ENCODE measurements at regions not wholly inside any gene's neighbourhood (a gene's known extent, or its start where the extent isn't known, plus 50 kb on each side); places are given as distances from the start of the nearest gene placed in this dataset.

GRCh38 chr6:48474136-48474535, 363.1 kb upstream of the PTCHD4 start:
- H3K27ac ChIP-seq (ENCODE audit: low read depth, low read length), result no peak overlapping the region
- no peaks in the 10 kb centered on the region for H3K36me3 ChIP-seq (ENCODE audit: insufficient read depth, low read length)
- H3K27me3 ChIP-seq (ENCODE audit: insufficient read depth, low read length), result no peaks in the 10 kb centered on the region
- no peaks in the 10 kb centered on the region for H3K4me1 ChIP-seq (ENCODE audit: insufficient read depth, low read length)
- no peak overlapping the region for H3K9ac ChIP-seq (ENCODE audit: low read depth, low read length)
- no peak overlapping the region for H3K4me3 ChIP-seq (ENCODE audit: low read length)
- no peaks in the 10 kb centered on the region for H3K9me3 ChIP-seq (ENCODE audit: insufficient read depth, low read depth, low read length)
- whole genome bisulfite sequencing, result 97% methylated on average over 2 of the region's 2 CpGs

GRCh38 chr6:48472535-48472934, 361.5 kb upstream of the PTCHD4 start:
- 88% methylated on average over 2 of the region's 2 CpGs for WGBS

GRCh38 chr6:48472091-48472490, 361.1 kb upstream of the PTCHD4 start:
- H3K4me3 ChIP-seq (ENCODE audit: low read length), result no peak overlapping the region
- H3K9ac ChIP-seq (ENCODE audit: low read depth, low read length), result no peak overlapping the region
- no peaks in the 10 kb centered on the region for H3K36me3 ChIP-seq (ENCODE audit: insufficient read depth, low read length)
- no peaks in the 10 kb centered on the region for H3K27me3 ChIP-seq (ENCODE audit: insufficient read depth, low read length)
- no peaks in the 10 kb centered on the region for H3K4me1 ChIP-seq (ENCODE audit: insufficient read depth, low read length)
- no peak overlapping the region for H3K27ac ChIP-seq (ENCODE audit: low read depth, low read length)
- no peaks in the 10 kb centered on the region for H3K9me3 ChIP-seq (ENCODE audit: insufficient read depth, low read depth, low read length)

More at GRCh38 chr6:48472535-48472934, 361.5 kb upstream of the PTCHD4 start:
- H3K36me3 ChIP-seq (ENCODE audit: insufficient read depth, low read length), result no peaks in the 10 kb centered on the region
- H3K9ac ChIP-seq (ENCODE audit: low read depth, low read length), result no peak overlapping the region
- no peaks in the 10 kb centered on the region for H3K4me1 ChIP-seq (ENCODE audit: insufficient read depth, low read length)
- no peaks in the 10 kb centered on the region for H3K27me3 ChIP-seq (ENCODE audit: insufficient read depth, low read length)
- no peak overlapping the region for H3K27ac ChIP-seq (ENCODE audit: low read depth, low read length)
- no peaks in the 10 kb centered on the region for H3K9me3 ChIP-seq (ENCODE audit: insufficient read depth, low read depth, low read length)
- no peak overlapping the region for H3K4me3 ChIP-seq (ENCODE audit: low read length)

- no peak overlapping the region for H3K27ac ChIP-seq (ENCODE audit: low read depth, low read length)
- no peaks in the 10 kb centered on the region for H3K4me1 ChIP-seq (ENCODE audit: insufficient read depth, low read length)
- no peaks in the 10 kb centered on the region for H3K9me3 ChIP-seq (ENCODE audit: insufficient read depth, low read depth, low read length)
- H3K36me3 ChIP-seq (ENCODE audit: insufficient read depth, low read length), result no peaks in the 10 kb centered on the region
- no peak overlapping the region for H3K4me3 ChIP-seq (ENCODE audit: low read length)
- 88% methylated on average over 1 of the region's 1 CpG for WGBS
- no peaks in the 10 kb centered on the region for H3K27me3 ChIP-seq (ENCODE audit: insufficient read depth, low read length)
- no peak overlapping the region for H3K9ac ChIP-seq (ENCODE audit: low read depth, low read length)
These were observed 360.3 kb upstream of the PTCHD4 start for GRCh38 chr6:48471326-48471725.

- no peaks in the 10 kb centered on the region for H3K27me3 ChIP-seq (ENCODE audit: insufficient read depth, low read length)
- H3K9ac ChIP-seq (ENCODE audit: low read depth, low read length), result no peak overlapping the region
- H3K4me1 ChIP-seq (ENCODE audit: insufficient read depth, low read length), result no peaks in the 10 kb centered on the region
- WGBS, result no CpG with 5 or more reads among the region's 2 CpGs
- no peaks in the 10 kb centered on the region for H3K36me3 ChIP-seq (ENCODE audit: insufficient read depth, low read length)
- no peak overlapping the region for H3K4me3 ChIP-seq (ENCODE audit: low read length)
- peaks cover 4% of the 10 kb centered on the region; the same call in 1 of the 2 replicates for H3K9me3 ChIP-seq (ENCODE audit: insufficient read depth, low read depth, low read length)
- H3K27ac ChIP-seq (ENCODE audit: low read depth, low read length), result no peak overlapping the region
These were observed 338.0 kb upstream of the PTCHD4 start for GRCh38 chr6:48449002-48449401.

- Histone ChIP-seq H3K27ac (ENCODE audit: low read depth, low read length) (no peak overlapping the region), H3K4me3 (ENCODE audit: low read length) (no peak overlapping the region), H3K4me1 (ENCODE audit: insufficient read depth, low read length) (no peaks in the 10 kb centered on the region), H3K9ac (ENCODE audit: low read depth, low read length) (no peak overlapping the region), H3K9me3 (ENCODE audit: insufficient read depth, low read depth, low read length) (peaks cover 4% of the 10 kb centered on the region; the same call in 1 of the 2 replicates), H3K27me3 (ENCODE audit: insufficient read depth, low read length) (no peaks in the 10 kb centered on the region), H3K36me3 (ENCODE audit: insufficient read depth, low read length) (no peaks in the 10 kb centered on the region)
- WGBS, result 97% methylated on average over 5 of the region's 5 CpGs
These were observed 336.3 kb upstream of the PTCHD4 start for GRCh38 chr6:48447251-48447650.

- Histone ChIP-seq H3K9ac (ENCODE audit: low read depth, low read length) (no peak overlapping the region), H3K4me3 (ENCODE audit: low read length) (no peak overlapping the region), H3K27me3 (ENCODE audit: insufficient read depth, low read length) (no peaks in the 10 kb centered on the region), H3K36me3 (ENCODE audit: insufficient read depth, low read length) (no peaks in the 10 kb centered on the region), H3K9me3 (ENCODE audit: insufficient read depth, low read depth, low read length) (no peaks in the 10 kb centered on the region), H3K27ac (ENCODE audit: low read depth, low read length) (no peak overlapping the region), H3K4me1 (ENCODE audit: insufficient read depth, low read length) (no peaks in the 10 kb centered on the region)
These were observed 318.6 kb upstream of the PTCHD4 start for GRCh38 chr6:48429610-48430009.

GRCh38 chr6:48429021-48429420, 318.0 kb upstream of the PTCHD4 start:
- Histone ChIP-seq H3K27ac (ENCODE audit: low read depth, low read length) (no peak overlapping the region), H3K27me3 (ENCODE audit: insufficient read depth, low read length) (no peaks in the 10 kb centered on the region), H3K4me3 (ENCODE audit: low read length) (no peak overlapping the region), H3K36me3 (ENCODE audit: insufficient read depth, low read length) (no peaks in the 10 kb centered on the region), H3K4me1 (ENCODE audit: insufficient read depth, low read length) (no peaks in the 10 kb centered on the region), H3K9me3 (ENCODE audit: insufficient read depth, low read depth, low read length) (no peaks in the 10 kb centered on the region), H3K9ac (ENCODE audit: low read depth, low read length) (no peak overlapping the region)

GRCh38 chr6:48426636-48427035, 315.6 kb upstream of the PTCHD4 start:
- no peaks in the 10 kb centered on the region for H3K27me3 ChIP-seq (ENCODE audit: insufficient read depth, low read length)
- peaks cover 5% of the 10 kb centered on the region; the same call in 1 of the 2 replicates for H3K9me3 ChIP-seq (ENCODE audit: insufficient read depth, low read depth, low read length)
- 92% methylated on average over 3 of the region's 3 CpGs for WGBS
- no peaks in the 10 kb centered on the region for H3K36me3 ChIP-seq (ENCODE audit: insufficient read depth, low read length)
- no peaks in the 10 kb centered on the region for H3K4me1 ChIP-seq (ENCODE audit: insufficient read depth, low read length)
- H3K4me3 ChIP-seq (ENCODE audit: low read length), result no peak overlapping the region
- no peak overlapping the region for H3K27ac ChIP-seq (ENCODE audit: low read depth, low read length)
- no peak overlapping the region for H3K9ac ChIP-seq (ENCODE audit: low read depth, low read length)

GRCh38 chr6:48423640-48424365, 312.8 kb upstream of the PTCHD4 start:
- peaks cover 5% of the 10 kb centered on the region; the same call in 1 of the 2 replicates for H3K9me3 ChIP-seq (ENCODE audit: insufficient read depth, low read depth, low read length)
- no peak overlapping the region for H3K4me3 ChIP-seq (ENCODE audit: low read length)
- 86% methylated on average over 1 of the region's 1 CpG for WGBS
- no peak overlapping the region for H3K9ac ChIP-seq (ENCODE audit: low read depth, low read length)
- H3K27me3 ChIP-seq (ENCODE audit: insufficient read depth, low read length), result no peaks in the 10 kb centered on the region
- H3K4me1 ChIP-seq (ENCODE audit: insufficient read depth, low read length), result no peaks in the 10 kb centered on the region
- H3K27ac ChIP-seq (ENCODE audit: low read depth, low read length), result no peak overlapping the region
- no peaks in the 10 kb centered on the region for H3K36me3 ChIP-seq (ENCODE audit: insufficient read depth, low read length)

GRCh38 chr6:48419992-48420391, 309.0 kb upstream of the PTCHD4 start:
- Histone ChIP-seq H3K4me1 (ENCODE audit: insufficient read depth, low read length) (0 out of 2 replicates have a peak, but pooled peaks cover 5% of the 10 kb centered on the region), H3K27ac (ENCODE audit: low read depth, low read length) (no peak overlapping the region)
- 86% methylated on average over 1 of the region's 1 CpG for WGBS

GRCh38 chr6:48417927-48418326, 306.9 kb upstream of the PTCHD4 start:
- no peaks in the 10 kb centered on the region for H3K36me3 ChIP-seq (ENCODE audit: insufficient read depth, low read length)
- peaks cover 5% of the 10 kb centered on the region; the same call in 1 of the 2 replicates for H3K9me3 ChIP-seq (ENCODE audit: insufficient read depth, low read depth, low read length)
- no peak overlapping the region for H3K9ac ChIP-seq (ENCODE audit: low read depth, low read length)
- no peak overlapping the region for H3K27ac ChIP-seq (ENCODE audit: low read depth, low read length)
- no peaks in the 10 kb centered on the region for H3K27me3 ChIP-seq (ENCODE audit: insufficient read depth, low read length)
- H3K4me1 ChIP-seq (ENCODE audit: insufficient read depth, low read length), result 0 out of 2 replicates have a peak, but pooled peaks cover 5% of the 10 kb centered on the region
- no peak overlapping the region for H3K4me3 ChIP-seq (ENCODE audit: low read length)
- WGBS, result 96% methylated on average over 3 of the region's 4 CpGs

More at GRCh38 chr6:48419992-48420391, 309.0 kb upstream of the PTCHD4 start:
- no peak overlapping the region for H3K4me3 ChIP-seq (ENCODE audit: low read length)
- H3K9me3 ChIP-seq (ENCODE audit: insufficient read depth, low read depth, low read length), result peaks cover 5% of the 10 kb centered on the region; the same call in 1 of the 2 replicates
- H3K27me3 ChIP-seq (ENCODE audit: insufficient read depth, low read length), result no peaks in the 10 kb centered on the region
- H3K9ac ChIP-seq (ENCODE audit: low read depth, low read length), result no peak overlapping the region
- H3K36me3 ChIP-seq (ENCODE audit: insufficient read depth, low read length), result no peaks in the 10 kb centered on the region

Measured in HUES64 (cell line).